Naive thymus-derived CD8-positive, alpha-beta T cell (primary cell): ENCODE measurements at regions not wholly inside any gene's neighbourhood (a gene's known extent, or its start where the extent isn't known, plus 50 kb on each side); places are given as distances from the start of the nearest gene placed in this dataset.

ENCODE experiments used
- ATAC-seq, 2 donors: fragments of 150-1000 bp; cut with Tn5 transposase in 1 of 2; sonication (Bioruptor Pico), chemical (Tn5 transposase) in 1 of 2; 1 replicate in 1 of 2; 2 replicates in 1 of 2; pipeline ENCODE4 v1.10.0; 2021; ENCODE audit warnings: mild to moderate bottlenecking in 2 of 2, moderate library complexity in 2 of 2
- POLR2A ChIA-PET: fragments of 350-600 bp; sonication (Branson Sonifier 250); formaldehyde crosslinking; loops from one replicate; lab custom pipeline; 2021; ENCODE audit warnings: antibody characterized with exemption; lab: Charles Lee
- DNase-seq, 10 donors: peaks; one replicate each; pipeline versions ENCODE4 v3.0.0 to v3.0.0-alpha.2; 2020 to 2022
- H3K27ac Mint-ChIP-seq, 10 donors: one replicate each; pipeline ENCODE4 v1.8.0; 2020 to 2022; ENCODE audit warnings: mild to moderate bottlenecking in 10 of 10, mixed read lengths in 10 of 10, moderate library complexity in 4 of 10, inconsistent platforms in 1 of 10
- H3K27me3 Mint-ChIP-seq, 5 donors: one replicate each; pipeline ENCODE4 v1.8.0; 2021 to 2022; ENCODE audit warnings: mixed read lengths in 5 of 5
- H3K36me3 Mint-ChIP-seq, 3 donors: one replicate each; pipeline ENCODE4 v1.8.0; 2020 to 2022; ENCODE audit warnings: mixed read lengths in 3 of 3, mild to moderate bottlenecking in 2 of 3, inconsistent platforms in 1 of 3
- H3K4me1 Mint-ChIP-seq, 4 donors: one replicate each; pipeline ENCODE4 v1.8.0; 2021 to 2022; ENCODE audit warnings: mixed read lengths in 4 of 4
- H3K4me3 Mint-ChIP-seq, 10 donors: one replicate each; pipeline ENCODE4 v1.8.0; 2020 to 2022; ENCODE audit warnings: mild to moderate bottlenecking in 10 of 10, mixed read lengths in 10 of 10, moderate library complexity in 6 of 10, inconsistent platforms in 1 of 10
- H3K9me3 Mint-ChIP-seq, 9 donors: one replicate each; pipeline ENCODE4 v1.8.0; 2020 to 2022; ENCODE audit warnings: mixed read lengths in 9 of 9, mild to moderate bottlenecking in 3 of 9, inconsistent platforms in 1 of 9, moderate library complexity in 1 of 9

DNA sequence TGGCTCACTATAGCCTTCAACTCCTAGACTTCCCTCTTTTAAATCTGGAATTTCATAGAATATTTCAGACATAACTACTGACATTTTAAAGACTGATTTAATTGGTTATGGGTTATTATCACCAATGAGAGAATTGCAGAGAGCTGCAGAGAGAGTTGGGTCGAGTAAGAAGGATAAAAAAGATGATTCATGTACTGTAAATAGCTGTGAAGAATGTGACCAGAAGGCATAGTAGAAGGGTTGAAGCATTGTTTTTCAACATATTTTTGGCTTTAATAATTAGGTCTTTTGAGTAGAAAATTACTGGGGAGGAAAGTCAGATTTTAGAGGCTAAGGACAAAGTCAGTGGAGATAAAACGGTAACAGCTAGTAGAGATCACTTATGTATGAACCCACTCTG, 503.2 kb upstream of the SLC8A1 start:
- ATAC-seq: no peak
- Mint-ChIP-seq H3K27me3 (no peaks in the 10 kb centered on the region), H3K36me3 (no peaks in the 10 kb centered on the region), H3K27ac (no peak overlapping the region), H3K4me1 (no peaks in the 10 kb centered on the region), H3K9me3 (peaks cover 0 to 4% (median 0%) of the 10 kb centered on the region in 9 donors), H3K4me3 (no peak overlapping the region)
- POLR2A ChIA-PET: no interaction called here
- no peak for DNase-seq

DNA sequence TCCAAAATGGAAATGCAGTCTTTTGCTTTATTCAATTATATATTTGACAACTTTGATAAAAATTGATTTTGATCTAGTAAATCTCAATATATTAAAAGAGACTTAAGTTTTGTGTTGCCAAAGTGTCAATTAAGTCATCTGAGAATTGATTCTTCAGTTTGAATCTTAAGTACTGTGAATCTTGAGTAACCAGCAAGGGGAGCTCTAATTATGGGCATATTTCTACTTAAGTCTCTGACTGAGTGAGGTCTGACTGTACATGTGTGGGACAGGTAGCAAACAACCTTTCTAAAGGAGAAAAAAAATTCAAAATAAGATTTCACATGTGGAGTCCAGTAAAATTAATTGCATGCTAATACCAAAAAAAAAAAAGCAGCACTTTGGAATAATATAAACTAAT, 503.7 kb upstream of the SLC8A1 start:
- H3K4me1 Mint-ChIP-seq: no peaks in the 10 kb centered on the region
- H3K9me3 Mint-ChIP-seq: peaks cover 0 to 4% (median 0%) of the 10 kb centered on the region in 9 donors
- DNase-seq (no peak), ATAC-seq (no peak)
- no peaks in the 10 kb centered on the region for H3K27me3 Mint-ChIP-seq
- POLR2A ChIA-PET: no interaction called here
- no peak overlapping the region for H3K4me3 Mint-ChIP-seq
- no peak overlapping the region for H3K27ac Mint-ChIP-seq
- H3K36me3 Mint-ChIP-seq: no peaks in the 10 kb centered on the region

DNA sequence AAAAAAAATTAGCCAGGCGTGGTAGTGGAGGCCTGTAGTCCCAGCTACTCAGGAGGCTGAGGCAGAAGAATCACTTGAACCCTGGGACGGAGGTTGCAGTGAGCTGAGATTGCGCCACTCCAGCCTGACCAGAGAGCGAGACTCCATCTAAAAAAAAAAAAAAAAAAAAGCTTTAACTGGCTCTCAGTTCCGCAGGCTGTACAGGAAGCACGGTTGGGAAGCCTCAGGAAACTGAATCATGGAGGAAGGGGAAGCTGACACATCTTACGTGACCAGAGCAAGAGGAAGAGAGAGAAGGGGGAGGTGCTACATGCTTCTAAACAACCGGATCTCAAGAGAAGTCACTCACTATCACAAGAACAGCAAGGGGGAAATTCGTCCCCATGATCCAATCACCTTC, 505.6 kb upstream of the SLC8A1 start:
- POLR2A ChIA-PET: interaction anchor here (0.6 kb wide), 1 partner anchor 13 kb away, joined by 3 read pairs; no protein-coding TSS in a partner anchor
- no peaks in the 10 kb centered on the region for H3K27me3 Mint-ChIP-seq
- H3K4me3 Mint-ChIP-seq: no peak overlapping the region
- H3K36me3 Mint-ChIP-seq: no peaks in the 10 kb centered on the region
- DNase-seq (no peak), ATAC-seq (no peak)
- H3K9me3 Mint-ChIP-seq: peaks cover 0 to 9% (median 0%) of the 10 kb centered on the region in 9 donors
- H3K4me1 Mint-ChIP-seq: no peaks in the 10 kb centered on the region
- H3K27ac Mint-ChIP-seq: no peak overlapping the region

DNA sequence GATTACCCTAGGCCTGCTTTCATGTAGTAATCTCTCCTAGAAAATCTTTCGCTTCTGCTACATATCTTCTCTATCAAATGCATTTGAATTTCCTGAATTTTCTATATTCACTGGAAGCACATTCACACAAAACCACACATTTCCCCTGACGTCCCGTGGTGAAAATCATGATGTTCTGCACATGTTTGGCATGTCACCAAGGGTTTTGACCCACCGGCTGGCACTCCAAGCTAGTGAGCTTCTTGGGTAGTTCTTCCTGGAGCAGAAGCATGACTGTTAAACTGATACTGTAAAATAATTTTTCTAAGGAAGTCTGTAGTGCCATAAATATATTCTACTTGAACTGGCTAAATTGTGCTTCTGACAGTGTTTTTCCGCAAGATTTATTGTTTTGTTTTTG, 510.1 kb upstream of the SLC8A1 start:
- peaks cover 0 to 21% (median 4%) of the 10 kb centered on the region in 9 donors for H3K9me3 Mint-ChIP-seq

DNA sequence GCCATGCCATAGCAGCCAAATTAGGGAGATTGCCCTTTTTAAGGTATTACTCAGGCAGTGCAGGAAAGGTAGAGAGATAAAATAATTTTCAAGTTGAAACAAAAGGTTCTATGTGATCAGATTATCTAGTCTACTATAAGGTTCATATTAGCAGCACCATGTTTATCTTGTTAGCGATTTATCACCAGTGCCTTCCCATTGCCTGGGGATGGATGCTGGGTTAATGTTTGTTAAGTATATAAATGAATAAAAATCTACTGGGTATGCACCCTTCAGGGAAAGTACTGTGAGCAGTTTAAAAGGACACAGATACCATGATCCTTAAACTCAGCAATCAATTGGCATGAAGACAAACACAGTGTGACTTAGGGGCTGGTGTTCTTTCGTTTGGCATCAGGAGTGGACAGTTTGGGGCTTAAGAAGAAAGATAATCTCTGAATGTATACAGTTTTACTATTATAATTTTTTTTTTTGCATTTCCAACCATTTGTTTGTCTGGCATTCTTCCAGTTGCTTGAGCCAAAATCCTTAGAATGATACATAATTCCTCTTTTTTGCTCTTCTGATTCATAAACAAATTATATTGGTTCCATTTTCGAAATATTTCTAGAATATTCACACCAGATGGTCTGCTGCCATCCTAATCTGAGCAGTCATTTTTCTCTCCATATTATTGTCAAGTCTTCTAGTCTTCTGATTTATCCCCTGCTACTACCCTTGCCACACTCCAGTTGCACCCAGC, 512.8 kb upstream of the SLC8A1 start:
- H3K27ac Mint-ChIP-seq: no peak overlapping the region
- H3K27me3 Mint-ChIP-seq: no peaks in the 10 kb centered on the region
- no peak overlapping the region for H3K4me3 Mint-ChIP-seq
- H3K36me3 Mint-ChIP-seq: no peaks in the 10 kb centered on the region
- no peak for DNase-seq
- H3K9me3 Mint-ChIP-seq: peaks cover 0 to 21% (median 8%) of the 10 kb centered on the region in 9 donors
- no peak for ATAC-seq
- POLR2A ChIA-PET: no interaction called here
- H3K4me1 Mint-ChIP-seq: peaks cover 0 to 1% (median 0%) of the 10 kb centered on the region in 4 donors

More for the DNA sequence above, 510.1 kb upstream of the SLC8A1 start:
- no peak overlapping the region for H3K4me3 Mint-ChIP-seq
- no peaks in the 10 kb centered on the region for H3K27me3 Mint-ChIP-seq
- no peak for ATAC-seq
- peaks cover 0 to 1% (median 0%) of the 10 kb centered on the region in 4 donors for H3K4me1 Mint-ChIP-seq
- DNase-seq: no peak
- H3K27ac Mint-ChIP-seq: no peak overlapping the region
- POLR2A ChIA-PET: no interaction called here
- H3K36me3 Mint-ChIP-seq: no peaks in the 10 kb centered on the region

DNA sequence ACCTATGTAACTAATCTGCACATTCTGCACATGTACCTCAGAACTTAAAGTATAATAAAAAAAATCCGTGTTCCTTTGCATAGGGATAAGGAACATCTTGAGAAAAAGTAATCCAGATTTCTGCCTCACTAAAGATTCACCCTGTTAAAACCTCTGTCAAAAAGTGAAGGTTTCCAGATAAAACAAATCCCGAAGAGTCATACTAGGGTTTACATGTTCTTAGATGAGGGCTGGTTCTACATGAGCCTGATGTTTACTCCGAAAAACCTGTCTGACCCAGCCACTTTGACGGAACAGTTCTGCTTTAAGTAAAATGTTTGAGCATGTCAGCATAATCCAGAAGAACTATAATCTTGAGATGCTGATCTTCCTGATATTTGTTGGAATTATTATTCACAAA, 515.6 kb upstream of the SLC8A1 start:
- Mint-ChIP-seq H3K4me1 (peaks cover 0 to 1% (median 0%) of the 10 kb centered on the region in 4 donors), H3K9me3 (peaks cover 0 to 15% (median 8%) of the 10 kb centered on the region in 9 donors), H3K27me3 (no peaks in the 10 kb centered on the region), H3K4me3 (no peak overlapping the region), H3K27ac (no peak overlapping the region), H3K36me3 (no peaks in the 10 kb centered on the region)
- no peak for ATAC-seq
- POLR2A ChIA-PET: no interaction called here
- DNase-seq: no peak

DNA sequence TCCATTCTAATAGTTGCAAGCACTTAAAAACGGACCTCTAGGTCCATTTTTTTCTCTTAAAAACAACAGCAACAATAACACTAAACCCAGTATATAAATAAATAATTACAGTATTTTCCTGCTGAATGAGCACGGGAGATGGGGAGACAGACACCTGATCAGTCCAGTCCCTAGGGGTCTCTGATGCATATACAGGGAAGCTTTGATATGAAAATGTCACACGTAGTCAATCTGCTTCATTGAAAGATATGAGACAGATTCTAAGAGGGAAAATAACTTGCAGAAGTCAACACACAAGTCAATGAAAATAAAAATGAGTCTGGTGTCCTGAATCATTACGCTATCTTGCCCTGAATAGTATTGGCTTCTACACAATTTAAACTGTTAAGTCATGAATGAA, 523.3 kb upstream of the SLC8A1 start:
- POLR2A ChIA-PET: no interaction called here
- H3K36me3 Mint-ChIP-seq: no peaks in the 10 kb centered on the region

DNA sequence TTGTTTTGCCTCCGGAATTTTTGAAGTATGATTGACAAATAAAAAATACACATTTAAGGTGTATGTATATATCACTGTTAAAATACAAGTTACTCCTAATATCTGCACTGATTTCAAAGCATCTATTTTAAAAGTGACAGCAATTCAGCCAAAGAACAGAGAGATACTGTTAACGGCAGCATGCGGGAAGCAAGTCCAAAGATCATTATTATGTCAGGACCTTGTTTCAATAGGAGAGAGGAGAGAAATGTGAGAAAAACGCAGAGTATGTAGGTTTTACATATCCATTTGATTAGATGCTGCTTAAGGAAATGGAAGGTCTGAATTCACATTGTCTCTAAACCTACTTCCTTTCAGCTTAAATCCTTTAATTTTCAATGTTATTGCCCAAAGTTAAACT, 545.5 kb upstream of the SLC8A1 start:
- no peak for DNase-seq
- Mint-ChIP-seq H3K9me3 (peaks cover 0 to 7% (median 0%) of the 10 kb centered on the region in 9 donors), H3K27me3 (no peaks in the 10 kb centered on the region), H3K4me3 (no peak overlapping the region), H3K36me3 (no peaks in the 10 kb centered on the region), H3K4me1 (no peaks in the 10 kb centered on the region), H3K27ac (no peak overlapping the region)
- POLR2A ChIA-PET: no interaction called here
- ATAC-seq: no peak

More for the DNA sequence above, 523.3 kb upstream of the SLC8A1 start:
- ATAC-seq: no peak
- Mint-ChIP-seq H3K4me1 (no peaks in the 10 kb centered on the region), H3K27me3 (no peaks in the 10 kb centered on the region), H3K27ac (no peak overlapping the region), H3K4me3 (no peak overlapping the region), H3K9me3 (peaks cover 0 to 3% (median 0%) of the 10 kb centered on the region in 9 donors)
- no peak for DNase-seq

DNA sequence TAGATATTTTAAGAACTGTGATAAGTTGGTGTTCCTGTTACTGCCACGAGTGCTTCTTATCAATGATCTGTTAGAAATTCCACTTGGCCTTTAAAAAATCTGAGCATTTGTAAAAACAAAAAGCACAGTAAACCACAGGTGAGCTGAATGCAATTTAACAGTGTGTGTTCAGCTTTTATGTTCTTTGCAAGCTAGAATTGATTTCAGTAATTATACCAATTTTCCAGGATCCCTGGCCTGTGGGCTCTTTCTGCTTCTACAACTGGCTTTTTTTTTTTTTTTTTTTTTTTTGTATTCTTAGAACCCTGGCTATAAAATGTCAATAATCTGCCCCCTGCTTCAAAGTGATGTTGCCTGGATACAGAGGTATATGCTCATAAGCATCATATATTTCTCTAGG, 548.5 kb upstream of the SLC8A1 start:
- Mint-ChIP-seq H3K36me3 (no peaks in the 10 kb centered on the region), H3K27ac (no peak overlapping the region), H3K4me1 (no peaks in the 10 kb centered on the region), H3K4me3 (no peak overlapping the region), H3K27me3 (no peaks in the 10 kb centered on the region), H3K9me3 (peaks cover 0 to 7% (median 0%) of the 10 kb centered on the region in 9 donors)
- POLR2A ChIA-PET: interaction anchor here (0.6 kb wide), 1 partner anchor 53 kb away, joined by 5 read pairs; no protein-coding TSS in a partner anchor
- ATAC-seq (no peak), DNase-seq (no peak)

DNA sequence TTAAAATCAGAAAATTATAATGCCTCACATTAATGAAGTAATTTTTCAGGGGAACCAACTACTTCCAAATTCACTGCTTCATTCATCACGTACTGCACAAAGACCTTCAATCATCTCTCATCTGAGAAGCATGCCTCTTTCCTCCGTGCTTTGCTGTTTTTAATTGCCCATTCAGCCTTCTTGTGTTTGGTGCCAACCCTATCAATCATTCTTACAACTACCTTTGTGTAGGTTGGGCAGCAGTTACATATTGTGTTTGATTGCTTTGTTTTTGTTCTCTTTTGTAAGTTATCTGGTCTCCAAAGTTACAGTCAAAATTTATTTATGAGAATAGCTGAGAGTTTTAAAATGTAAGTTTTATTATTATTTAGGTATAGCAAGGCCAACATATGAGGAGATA, 549.0 kb upstream of the SLC8A1 start:
- POLR2A ChIA-PET: no interaction called here
- Mint-ChIP-seq H3K4me3 (no peak overlapping the region), H3K27ac (no peak overlapping the region), H3K9me3 (peaks cover 0 to 7% (median 0%) of the 10 kb centered on the region in 9 donors), H3K4me1 (no peaks in the 10 kb centered on the region), H3K27me3 (no peaks in the 10 kb centered on the region), H3K36me3 (no peaks in the 10 kb centered on the region)
- ATAC-seq (no peak), DNase-seq (no peak)

DNA sequence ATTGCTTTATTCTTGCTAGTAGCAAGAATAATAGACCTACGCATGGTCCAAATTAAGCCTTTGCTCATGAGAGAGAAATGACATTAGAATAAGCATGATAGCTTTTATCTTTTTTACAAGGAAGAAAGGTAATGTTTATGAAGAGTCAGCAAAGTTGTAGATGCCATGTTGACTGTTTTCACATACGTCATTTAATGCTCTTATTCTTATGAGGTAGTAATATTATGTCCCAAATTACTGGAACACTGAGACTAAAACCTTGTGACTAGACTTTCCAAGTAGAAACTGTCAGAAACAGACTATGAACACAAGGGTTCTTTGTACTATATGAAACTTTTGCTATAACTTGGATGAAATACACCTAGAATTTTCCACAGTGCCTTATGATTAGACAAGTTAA, 552.8 kb upstream of the SLC8A1 start:
- POLR2A ChIA-PET: no interaction called here
- Mint-ChIP-seq H3K36me3 (no peaks in the 10 kb centered on the region), H3K27me3 (no peaks in the 10 kb centered on the region), H3K4me1 (no peaks in the 10 kb centered on the region), H3K27ac (no peak overlapping the region), H3K4me3 (no peak overlapping the region), H3K9me3 (peaks cover 0 to 2% (median 0%) of the 10 kb centered on the region in 9 donors)
- DNase-seq (no peak), ATAC-seq (no peak)

DNA sequence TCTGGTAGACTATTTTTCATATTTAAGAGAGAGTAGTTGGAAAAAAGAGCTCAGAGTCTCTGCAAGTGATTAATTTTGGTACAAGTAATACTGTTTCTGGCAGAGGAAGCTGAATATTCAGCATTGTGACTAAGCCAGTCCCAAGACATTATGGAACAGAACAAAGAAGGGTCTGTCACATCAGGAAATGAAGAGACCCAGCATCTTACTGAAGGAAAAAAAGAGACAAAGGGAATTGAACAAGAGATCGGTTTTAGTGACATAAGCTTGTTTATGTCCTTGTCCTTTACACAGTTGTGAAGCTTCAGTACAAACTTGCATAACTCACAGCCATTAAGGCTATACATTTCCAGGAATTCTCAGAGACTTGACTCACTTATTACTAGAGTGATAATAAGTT, 568.5 kb upstream of the SLC8A1 start:
- POLR2A ChIA-PET: no interaction called here
- no peak overlapping the region for H3K27ac Mint-ChIP-seq
- no peak overlapping the region for H3K4me3 Mint-ChIP-seq
- no peaks in the 10 kb centered on the region for H3K36me3 Mint-ChIP-seq
- peaks cover 0 to 9% (median 2%) of the 10 kb centered on the region in 9 donors for H3K9me3 Mint-ChIP-seq
- peaks cover 0 to 6% (median 0%) of the 10 kb centered on the region in 5 donors for H3K27me3 Mint-ChIP-seq
- no peak for ATAC-seq
- no peak for DNase-seq
- H3K4me1 Mint-ChIP-seq: no peaks in the 10 kb centered on the region

DNA sequence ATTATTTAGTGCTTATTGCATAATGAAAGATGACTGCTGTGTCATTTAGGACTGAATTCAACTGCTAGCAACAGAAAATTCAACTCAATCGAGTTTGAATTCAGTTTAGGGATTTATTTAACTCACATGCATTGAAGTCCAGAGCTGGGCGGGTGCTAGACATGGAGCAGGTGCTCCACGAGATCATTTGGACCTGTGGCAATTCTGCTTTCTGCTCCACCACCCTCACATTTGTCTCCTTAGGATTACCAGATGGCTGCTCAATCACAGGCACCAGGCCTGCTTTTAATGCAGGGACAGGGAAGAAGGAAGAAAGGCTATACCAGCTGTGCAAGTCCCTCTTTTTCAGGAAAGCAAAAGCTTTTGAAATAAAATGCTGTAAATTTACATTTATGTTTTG, 572.9 kb upstream of the SLC8A1 start:
- Mint-ChIP-seq H3K4me1 (no peaks in the 10 kb centered on the region), H3K9me3 (peaks cover 0 to 3% (median 0%) of the 10 kb centered on the region in 9 donors), H3K27me3 (no peaks in the 10 kb centered on the region), H3K36me3 (no peaks in the 10 kb centered on the region), H3K4me3 (no peak overlapping the region), H3K27ac (no peak overlapping the region)
- ATAC-seq (no peak), DNase-seq (no peak)
- POLR2A ChIA-PET: no interaction called here

DNA sequence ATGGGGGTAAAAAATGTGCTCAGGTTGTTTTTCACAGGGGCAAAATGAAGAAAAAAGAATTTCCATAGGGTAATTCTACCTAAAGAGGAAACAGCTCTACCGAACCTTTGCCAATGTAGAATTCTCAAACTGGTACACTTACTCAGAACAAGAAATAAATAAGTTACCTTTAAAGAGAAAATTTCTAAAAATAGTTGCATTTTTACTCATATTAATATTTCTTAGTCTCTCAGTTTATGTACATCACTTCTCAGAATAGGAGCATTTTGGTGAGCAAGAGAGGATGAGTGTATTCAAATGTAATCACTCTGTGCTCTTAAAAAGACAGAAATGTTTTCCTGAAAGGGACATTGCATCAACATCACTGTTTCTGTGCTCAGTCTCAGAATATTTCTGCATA, 574.7 kb upstream of the SLC8A1 start:
- Mint-ChIP-seq H3K36me3 (no peaks in the 10 kb centered on the region), H3K4me3 (no peak overlapping the region), H3K4me1 (no peaks in the 10 kb centered on the region), H3K9me3 (peaks cover 0 to 6% (median 0%) of the 10 kb centered on the region in 9 donors), H3K27ac (no peak overlapping the region), H3K27me3 (no peaks in the 10 kb centered on the region)
- no peak for ATAC-seq
- POLR2A ChIA-PET: no interaction called here
- no peak for DNase-seq
